ENCODE measurements at regions not wholly inside any gene's neighbourhood (a gene's known extent, or its start where the extent isn't known, plus 50 kb on each side); places are given as distances from the start of the nearest gene placed in this dataset.

- H3K4me1 Mint-ChIP-seq: no peaks in the 10 kb centered on the region
- peaks cover 3% of the 10 kb centered on the region for H3K27me3 Mint-ChIP-seq (ENCODE audit: low read depth)
- no peak for TF ChIP-seq CTCF (conservative IDR thresholded peaks at IDR 0.05)
- H3K9me3 Mint-ChIP-seq: no peaks in the 10 kb centered on the region
- no peak overlapping the region for H3K4me3 Mint-ChIP-seq
- H3K36me3 Mint-ChIP-seq (ENCODE audit: low read depth): no peaks in the 10 kb centered on the region
- no peak for DNase-seq (ENCODE audit: low read depth, low spot score)
- no peak overlapping the region for H3K27ac Mint-ChIP-seq (ENCODE audit: unreplicated experiment)
Observed at GRCh38 chr10:89923661-89924060, 222.3 kb downstream of the KIF20B start.

DNA sequence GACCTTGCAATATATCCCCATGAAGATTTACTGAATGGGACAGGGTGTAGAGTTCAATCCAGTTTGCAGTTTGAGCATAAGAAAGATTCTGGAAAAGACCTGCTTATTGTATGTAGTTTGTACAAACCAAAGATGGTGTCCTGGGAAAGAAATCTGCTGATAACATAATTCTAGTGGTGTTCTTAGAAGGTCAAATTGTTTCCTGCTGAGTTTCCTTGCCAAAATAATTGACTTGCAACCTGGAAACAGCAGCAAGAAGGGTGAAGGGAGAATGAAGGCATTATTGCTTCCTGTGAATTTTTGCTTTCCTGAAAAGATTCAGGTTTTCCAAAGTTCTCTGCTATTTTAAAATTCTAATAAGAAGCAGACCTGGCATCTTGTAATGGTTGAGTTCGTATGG is 222.9 kb downstream of the KIF20B start:
- H3K9me3 Mint-ChIP-seq: no peaks in the 10 kb centered on the region
- H3K4me1 Mint-ChIP-seq: no peaks in the 10 kb centered on the region
- no peak overlapping the region for H3K4me3 Mint-ChIP-seq
- DNase-seq (ENCODE audit: low read depth, low spot score): no peak
- peaks cover 8% of the 10 kb centered on the region for H3K27me3 Mint-ChIP-seq (ENCODE audit: low read depth)
- no peak for TF ChIP-seq CTCF (conservative IDR thresholded peaks at IDR 0.05)
- no peak overlapping the region for H3K27ac Mint-ChIP-seq (ENCODE audit: unreplicated experiment)
- no peaks in the 10 kb centered on the region for H3K36me3 Mint-ChIP-seq (ENCODE audit: low read depth)

DNA sequence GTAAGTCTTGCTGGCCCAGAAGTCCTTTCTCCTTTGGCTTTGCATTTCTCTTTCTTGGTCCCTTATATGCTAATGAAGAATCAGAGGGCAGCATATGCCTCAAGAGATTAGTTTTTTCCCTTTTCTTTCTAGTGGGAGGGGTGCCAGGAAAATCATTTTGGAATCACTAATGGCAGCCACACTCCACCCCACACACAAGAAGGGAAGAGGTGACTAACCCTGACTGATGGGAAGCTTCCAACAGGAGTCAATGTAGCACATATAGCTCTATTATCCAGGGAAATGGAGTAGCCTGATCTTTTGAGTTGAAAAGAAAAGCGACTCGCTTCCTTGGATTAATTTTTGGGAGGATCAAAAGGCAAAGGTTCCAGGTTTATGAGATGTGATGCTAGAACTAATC is 225.3 kb downstream of the KIF20B start:
- Mint-ChIP-seq H3K9me3 (no peaks in the 10 kb centered on the region), H3K27me3 (ENCODE audit: low read depth) (peaks cover 8% of the 10 kb centered on the region), H3K4me1 (no peaks in the 10 kb centered on the region), H3K27ac (ENCODE audit: unreplicated experiment) (no peak overlapping the region), H3K36me3 (ENCODE audit: low read depth) (no peaks in the 10 kb centered on the region), H3K4me3 (no peak overlapping the region)
- TF ChIP-seq CTCF (conservative IDR thresholded peaks at IDR 0.05): no peak
- DNase-seq (ENCODE audit: low read depth, low spot score): no peak

- H3K36me3 Mint-ChIP-seq (ENCODE audit: low read depth): peaks cover 1% of the 10 kb centered on the region
- DNase-seq (ENCODE audit: low read depth, low spot score): no peak
- peaks cover 8% of the 10 kb centered on the region for H3K27me3 Mint-ChIP-seq (ENCODE audit: low read depth)
- no peak for TF ChIP-seq CTCF (conservative IDR thresholded peaks at IDR 0.05)
- H3K27ac Mint-ChIP-seq (ENCODE audit: unreplicated experiment): no peak overlapping the region
- no peaks in the 10 kb centered on the region for H3K4me1 Mint-ChIP-seq
- H3K9me3 Mint-ChIP-seq: no peaks in the 10 kb centered on the region
- H3K4me3 Mint-ChIP-seq: no peak overlapping the region
Observed at GRCh38 chr10:89929282-89930026, 228.1 kb downstream of the KIF20B start.

DNA sequence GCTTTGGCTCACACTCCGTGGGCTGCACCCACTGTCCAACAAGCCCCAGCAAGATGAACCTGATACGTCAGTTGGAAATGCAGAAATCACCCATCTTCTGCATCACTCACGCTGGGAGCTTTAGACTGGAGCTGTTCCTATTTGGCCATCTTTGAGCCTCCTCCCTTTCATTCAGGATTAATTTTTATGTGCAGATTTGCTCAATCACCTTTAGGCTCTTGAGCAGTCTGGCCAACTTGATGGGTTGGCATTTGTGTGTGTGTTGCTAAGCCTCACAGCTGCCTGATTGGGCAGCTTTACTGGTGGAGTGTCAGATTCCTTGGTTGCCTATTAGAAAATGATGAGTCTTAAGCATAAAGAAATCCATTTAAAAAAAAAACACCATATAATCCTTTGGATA is 236.1 kb downstream of the KIF20B start:
- no peak overlapping the region for H3K27ac Mint-ChIP-seq (ENCODE audit: unreplicated experiment)
- no peak for DNase-seq (ENCODE audit: low read depth, low spot score)
- H3K27me3 Mint-ChIP-seq (ENCODE audit: low read depth): no peaks in the 10 kb centered on the region
- H3K9me3 Mint-ChIP-seq: peaks cover 9% of the 10 kb centered on the region
- no peak overlapping the region for H3K4me3 Mint-ChIP-seq
- no peak for TF ChIP-seq CTCF (conservative IDR thresholded peaks at IDR 0.05)
- H3K36me3 Mint-ChIP-seq (ENCODE audit: low read depth): peaks cover 7% of the 10 kb centered on the region
- H3K4me1 Mint-ChIP-seq: no peaks in the 10 kb centered on the region

Measured in neural crest cell (in vitro differentiated cells).